Uterus (tissue), 2 donors: ENCODE measurements at regions not wholly inside any gene's neighbourhood (a gene's known extent, or its start where the extent isn't known, plus 50 kb on each side); places are given as distances from the start of the nearest gene placed in this dataset.

ENCODE experiments used
- POLR2A ChIP-seq, 2 donors: fragments of 450-650 bp; IDR thresholded peaks; one replicate each; pipeline ENCODE4 v1.6.1; 2016; ENCODE audit warnings: antibody characterized with exemption in 2 of 2, mild to moderate bottlenecking in 1 of 2, moderate library complexity in 1 of 2
- TF ChIP-seq, protein P1 (sequence below), 4 experiments: fragments of 200-600 bp in 2 of 4; fragments of 450-650 bp in 2 of 4; sonication (generic) in 2 of 4; IDR thresholded peaks; one replicate each; pipeline ENCODE4 v1.5.1; 2016 to 2019; ENCODE audit warnings: antibody characterized with exemption in 4 of 4, mild to moderate bottlenecking in 2 of 4, moderate library complexity in 1 of 4

DNA sequence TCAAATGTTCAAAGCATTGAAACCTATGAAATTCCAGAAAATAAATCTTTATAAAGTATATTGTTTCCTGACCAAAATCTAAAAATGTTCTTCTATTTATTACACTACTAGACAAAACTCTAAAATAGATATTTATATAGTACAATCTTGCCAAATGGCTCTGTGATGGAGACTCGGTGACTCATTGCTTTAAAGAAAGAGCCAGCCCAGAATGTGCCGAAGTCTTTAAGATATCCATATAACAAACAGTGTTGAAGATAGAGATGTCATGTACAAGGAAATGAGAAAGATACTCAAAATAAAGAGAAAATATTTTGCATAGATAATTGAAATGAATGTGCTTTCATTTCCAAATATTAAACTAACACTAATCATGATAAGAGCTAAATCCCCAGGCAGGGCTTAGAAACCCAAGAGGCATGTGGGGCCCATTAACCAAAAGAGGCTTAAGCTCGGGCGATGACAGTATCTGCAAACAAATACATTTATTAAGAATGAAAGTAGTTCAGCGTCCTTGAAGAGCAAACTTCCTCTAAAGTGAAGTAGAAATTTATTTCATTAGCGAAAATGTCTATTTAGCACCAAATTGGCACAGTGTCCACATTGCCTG, 102.1 kb upstream of the FAM9B start:
- TF ChIP-seq, protein P1, sequence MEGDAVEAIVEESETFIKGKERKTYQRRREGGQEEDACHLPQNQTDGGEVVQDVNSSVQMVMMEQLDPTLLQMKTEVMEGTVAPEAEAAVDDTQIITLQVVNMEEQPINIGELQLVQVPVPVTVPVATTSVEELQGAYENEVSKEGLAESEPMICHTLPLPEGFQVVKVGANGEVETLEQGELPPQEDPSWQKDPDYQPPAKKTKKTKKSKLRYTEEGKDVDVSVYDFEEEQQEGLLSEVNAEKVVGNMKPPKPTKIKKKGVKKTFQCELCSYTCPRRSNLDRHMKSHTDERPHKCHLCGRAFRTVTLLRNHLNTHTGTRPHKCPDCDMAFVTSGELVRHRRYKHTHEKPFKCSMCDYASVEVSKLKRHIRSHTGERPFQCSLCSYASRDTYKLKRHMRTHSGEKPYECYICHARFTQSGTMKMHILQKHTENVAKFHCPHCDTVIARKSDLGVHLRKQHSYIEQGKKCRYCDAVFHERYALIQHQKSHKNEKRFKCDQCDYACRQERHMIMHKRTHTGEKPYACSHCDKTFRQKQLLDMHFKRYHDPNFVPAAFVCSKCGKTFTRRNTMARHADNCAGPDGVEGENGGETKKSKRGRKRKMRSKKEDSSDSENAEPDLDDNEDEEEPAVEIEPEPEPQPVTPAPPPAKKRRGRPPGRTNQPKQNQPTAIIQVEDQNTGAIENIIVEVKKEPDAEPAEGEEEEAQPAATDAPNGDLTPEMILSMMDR (IDR thresholded peaks at IDR 0.05) = no peak
- no peak for TF ChIP-seq POLR2A (IDR thresholded peaks at IDR 0.05)
